ENCODE measurements at regions not wholly inside any gene's neighbourhood (a gene's known extent, or its start where the extent isn't known, plus 50 kb on each side); places are given as distances from the start of the nearest gene placed in this dataset.

GRCh38 chr2:183623227-183623626 is 499.0 kb downstream of the NUP35 start:
- no peaks in the 10 kb centered on the region for H3K9me3 ChIP-seq
- intact Hi-C loops (cut with DNase I), result no loop called here
- TF ChIP-seq POLR2AphosphoS5 (IDR thresholded peaks at IDR 0.05) (no peak), CTCF (IDR thresholded peaks at IDR 0.05) (no peak), POLR2A (IDR thresholded peaks at IDR 0.05) (no peak)
- no peaks in the 10 kb centered on the region for H3K27me3 ChIP-seq (replicated peaks; ENCODE audit: insufficient read depth)
- no peaks in the 10 kb centered on the region for H3K36me3 ChIP-seq
- H3K27ac ChIP-seq, result no peak overlapping the region
- H3K4me1 ChIP-seq (replicated peaks), result no peaks in the 10 kb centered on the region
- H3K4me3 ChIP-seq, result no peak overlapping the region
- no peak for DNase-seq (ENCODE audit: low spot score)
- WGBS, result 82% methylated on average over 1 of the region's 1 CpG

DNA sequence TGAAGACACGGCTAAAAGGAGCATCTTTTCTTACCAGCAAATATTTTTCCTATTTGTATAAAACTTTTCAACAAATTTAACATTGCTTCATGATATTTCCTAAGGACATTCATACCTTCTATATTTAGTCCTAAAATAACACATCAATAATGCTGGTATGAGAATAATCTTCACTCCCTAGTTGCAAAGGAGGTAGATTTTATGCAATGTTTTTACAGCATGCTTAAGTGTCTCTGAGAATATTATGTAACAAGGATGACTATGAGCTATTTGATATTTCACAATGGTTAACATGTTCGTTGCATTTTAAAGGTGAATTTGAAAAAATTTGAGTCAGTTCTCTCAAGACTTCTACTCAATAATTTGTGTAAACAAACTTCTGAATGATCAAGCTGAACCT is 506.7 kb downstream of the NUP35 start:
- Histone ChIP-seq H3K36me3 (no peaks in the 10 kb centered on the region), H3K27ac (no peak overlapping the region), H3K27me3 (replicated peaks; ENCODE audit: insufficient read depth) (no peaks in the 10 kb centered on the region), H3K4me3 (no peak overlapping the region), H3K9me3 (no peaks in the 10 kb centered on the region), H3K4me1 (replicated peaks) (no peaks in the 10 kb centered on the region)
- DNase-seq (ENCODE audit: low spot score), result no peak
- TF ChIP-seq CTCF (IDR thresholded peaks at IDR 0.05), result no peak
- no peak for TF ChIP-seq POLR2AphosphoS5 (IDR thresholded peaks at IDR 0.05)
- TF ChIP-seq POLR2A (IDR thresholded peaks at IDR 0.05), result no peak
- WGBS, result 69% methylated on average over 2 of the region's 2 CpGs
- intact Hi-C loops (cut with DNase I), result no loop called here

DNA sequence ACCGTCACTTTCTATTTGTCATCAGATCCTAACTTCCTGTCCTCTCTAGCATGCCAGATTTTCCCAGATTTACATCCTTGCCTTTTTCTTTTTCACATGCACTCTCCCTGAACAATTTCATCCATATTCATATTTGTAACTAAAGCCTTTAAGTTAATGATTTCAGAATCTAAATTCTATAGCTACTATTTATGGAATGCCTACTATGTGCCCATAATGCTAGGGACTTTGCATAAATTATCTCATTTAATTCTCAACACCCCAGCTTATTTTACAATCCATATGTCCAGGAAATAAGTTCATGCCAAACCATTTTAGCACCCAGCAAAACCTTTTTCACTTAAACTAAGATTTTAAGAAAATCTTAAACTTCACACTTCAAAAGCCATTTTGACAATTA is 531.9 kb downstream of the NUP35 start:
- intact Hi-C loops (cut with DNase I), result no loop called here
- Histone ChIP-seq H3K9me3 (no peaks in the 10 kb centered on the region), H3K4me1 (replicated peaks) (no peaks in the 10 kb centered on the region), H3K4me3 (no peak overlapping the region), H3K27me3 (replicated peaks; ENCODE audit: insufficient read depth) (no peaks in the 10 kb centered on the region), H3K36me3 (no peaks in the 10 kb centered on the region), H3K27ac (no peak overlapping the region)
- no peak for DNase-seq (ENCODE audit: low spot score)
- 70% methylated on average over 1 of the region's 1 CpG for WGBS
- TF ChIP-seq POLR2AphosphoS5 (IDR thresholded peaks at IDR 0.05) (no peak), POLR2A (IDR thresholded peaks at IDR 0.05) (no peak), CTCF (IDR thresholded peaks at IDR 0.05) (no peak)

- DNase-seq (ENCODE audit: low spot score), result no peak
- no peak for TF ChIP-seq POLR2A (IDR thresholded peaks at IDR 0.05)
- TF ChIP-seq CTCF (IDR thresholded peaks at IDR 0.05), result no peak
- no peak for TF ChIP-seq POLR2AphosphoS5 (IDR thresholded peaks at IDR 0.05)
- H3K4me3 ChIP-seq, result no peak overlapping the region
- 21% methylated on average over 3 of the region's 3 CpGs for WGBS
- intact Hi-C loops (cut with DNase I), result no loop called here
- no peak overlapping the region for H3K27ac ChIP-seq
- no peaks in the 10 kb centered on the region for H3K36me3 ChIP-seq
- H3K27me3 ChIP-seq (replicated peaks; ENCODE audit: insufficient read depth), result no peaks in the 10 kb centered on the region
- no peaks in the 10 kb centered on the region for H3K4me1 ChIP-seq (replicated peaks)
- no peaks in the 10 kb centered on the region for H3K9me3 ChIP-seq
These were observed 541.2 kb downstream of the NUP35 start for GRCh38 chr2:183665425-183665824.

DNA sequence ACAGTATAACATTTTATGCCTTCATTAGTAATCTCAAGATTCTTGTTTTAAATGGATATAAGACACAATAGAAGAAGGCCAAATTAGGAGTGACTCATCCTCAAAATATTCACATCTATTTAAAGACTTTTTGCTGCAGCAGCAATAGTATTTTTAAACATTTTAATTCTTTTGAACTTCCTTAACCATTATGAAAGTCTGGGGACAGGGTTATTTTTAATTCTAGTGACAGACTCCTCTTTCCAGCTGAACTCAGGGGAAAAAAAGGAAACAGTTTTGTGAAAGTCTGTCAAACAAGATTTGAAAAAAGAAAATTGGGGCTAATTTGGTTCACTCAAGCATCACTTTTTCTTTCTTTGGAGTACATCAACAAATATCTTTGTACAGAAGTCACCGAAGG is 541.8 kb downstream of the NUP35 start:
- Histone ChIP-seq H3K27me3 (replicated peaks; ENCODE audit: insufficient read depth) (no peaks in the 10 kb centered on the region), H3K4me3 (no peak overlapping the region), H3K4me1 (replicated peaks) (no peaks in the 10 kb centered on the region), H3K36me3 (no peaks in the 10 kb centered on the region), H3K9me3 (no peaks in the 10 kb centered on the region), H3K27ac (no peak overlapping the region)
- TF ChIP-seq CTCF (IDR thresholded peaks at IDR 0.05) (no peak), POLR2AphosphoS5 (IDR thresholded peaks at IDR 0.05) (no peak), POLR2A (IDR thresholded peaks at IDR 0.05) (no peak)
- no peak for DNase-seq (ENCODE audit: low spot score)
- intact Hi-C loops (cut with DNase I), result no loop called here
- 27% methylated on average over 1 of the region's 1 CpG for WGBS
